Loucy (cell line): ENCODE measurements at regions not wholly inside any gene's neighbourhood (a gene's known extent, or its start where the extent isn't known, plus 50 kb on each side); places are given as distances from the start of the nearest gene placed in this dataset.

Experiments used
- H2AFZ ChIP-seq: fragments of 200-600 bp; sonication (generic); 2 replicates; pipeline ENCODE4 v1.6.0; 2016; ENCODE audit warnings: antibody characterized with exemption, mild to moderate bottlenecking, low read length, moderate library complexity
- H3F3A ChIP-seq: fragments of 200-600 bp; 2 replicates; pipeline ENCODE4 v1.6.0; 2016; ENCODE audit warnings: antibody characterized with exemption, low read depth, mild to moderate bottlenecking
- H3K27me3 ChIP-seq: fragments of 200-600 bp; sonication (generic); 2 replicates; pipeline ENCODE4 v1.6.1; 2014; ENCODE audit warnings: low read length, mild to moderate bottlenecking; ENCODE audit not compliant: insufficient read depth, poor library complexity, severe bottlenecking
- H3K36me3 ChIP-seq: fragments of 200-600 bp; sonication (generic); 2 replicates; pipeline ENCODE4 v1.6.1; 2016; ENCODE audit warnings: low read length; ENCODE audit not compliant: insufficient read depth
- H3K4me1 ChIP-seq: fragments of 200-600 bp; sonication (generic); 2 replicates; pipeline ENCODE4 v1.5.1; 2014; ENCODE audit warnings: low read length, mild to moderate bottlenecking; ENCODE audit not compliant: insufficient read depth, poor library complexity, severe bottlenecking
- H3K4me2 ChIP-seq: fragments of 200-600 bp; sonication (generic); 2 replicates; pipeline ENCODE4 v1.6.0; 2014; ENCODE audit warnings: antibody characterized with exemption, low read length, low read depth, mild to moderate bottlenecking; ENCODE audit not compliant: poor library complexity, severe bottlenecking
- H3K4me3 ChIP-seq: fragments of 200-600 bp; sonication (generic); 2 replicates; pipeline ENCODE4 v1.5.1; 2014; ENCODE audit warnings: low read length, mild to moderate bottlenecking, mixed read lengths; ENCODE audit not compliant: poor library complexity, severe bottlenecking
- H3K79me2 ChIP-seq: fragments of 200-600 bp; sonication (generic); 2 replicates; pipeline ENCODE4 v1.6.1; 2014; ENCODE audit warnings: low read length; ENCODE audit not compliant: insufficient read depth
- H3K9ac ChIP-seq: fragments of 200-600 bp; sonication (generic); 2 replicates; pipeline ENCODE4 v1.6.0; 2014; ENCODE audit warnings: mild to moderate bottlenecking, low read depth, low read length, moderate library complexity; ENCODE audit not compliant: poor library complexity, severe bottlenecking
- H3K9me2 ChIP-seq: fragments of 200-600 bp; sonication (generic); replicated peaks from 2 replicates; pipeline ENCODE4 v1.6.1; 2016; ENCODE audit warnings: low read depth, low read length, mixed read lengths
- H3K9me3 ChIP-seq: fragments of 200-600 bp; sonication (generic); 2 replicates; pipeline ENCODE4 v1.6.1; 2014; ENCODE audit warnings: mild to moderate bottlenecking, antibody characterized with exemption, low read length, low read depth; ENCODE audit not compliant: insufficient read depth
- H4K20me1 ChIP-seq: fragments of 200-600 bp; sonication (generic); 2 replicates; pipeline ENCODE4 v1.6.0; 2014; ENCODE audit warnings: antibody characterized with exemption, low read length, mild to moderate bottlenecking; ENCODE audit not compliant: insufficient read depth, poor library complexity, severe bottlenecking
- EZH2phosphoT487 ChIP-seq: fragments of 200-600 bp; IDR thresholded peaks from 2 replicates; pipeline ENCODE4 v1.6.1; 2018; ENCODE audit warnings: antibody characterized with exemption, mild to moderate bottlenecking, moderate library complexity, borderline replicate concordance
- TF ChIP-seq, protein P1 (sequence below): fragments of 200-600 bp; sonication (generic); conservative IDR thresholded peaks from 2 replicates; pipeline ENCODE4 v1.5.1; 2014; ENCODE audit warnings: mild to moderate bottlenecking, antibody characterized with exemption, low read length

DNA sequence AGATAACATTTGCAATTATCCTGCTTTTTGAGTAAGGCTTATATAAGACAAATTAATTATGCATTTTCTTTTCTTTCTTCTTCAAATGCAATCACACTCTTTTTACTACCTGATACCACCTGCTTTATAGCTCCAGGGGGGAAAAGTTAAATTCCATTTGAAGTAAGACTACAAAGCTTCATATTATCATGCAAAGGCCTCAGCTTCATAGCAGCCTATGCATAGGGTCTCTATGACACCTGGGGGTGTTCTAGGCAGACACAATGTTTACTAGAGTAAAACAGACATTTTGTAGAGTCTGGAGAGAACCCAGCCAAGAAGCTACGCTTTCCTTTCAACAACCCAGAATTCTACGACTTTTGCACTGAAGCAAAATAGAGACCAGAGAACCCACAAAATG is 148.0 kb downstream of the MCHR2 start:
- Histone ChIP-seq H3F3A (no peaks in the 10 kb centered on the region), H4K20me1 (no peaks in the 10 kb centered on the region), H3K27me3 (no peaks in the 10 kb centered on the region), H3K79me2 (no peaks in the 10 kb centered on the region), H3K4me3 (no peak overlapping the region), H3K9me2 (no peaks in the 10 kb centered on the region), H3K4me2 (no peak overlapping the region), H3K36me3 (no peaks in the 10 kb centered on the region), H3K9me3 (no peaks in the 10 kb centered on the region), H3K9ac (no peak overlapping the region), H2AFZ (no peak overlapping the region), H3K4me1 (no peaks in the 10 kb centered on the region)
- TF ChIP-seq, protein P1, sequence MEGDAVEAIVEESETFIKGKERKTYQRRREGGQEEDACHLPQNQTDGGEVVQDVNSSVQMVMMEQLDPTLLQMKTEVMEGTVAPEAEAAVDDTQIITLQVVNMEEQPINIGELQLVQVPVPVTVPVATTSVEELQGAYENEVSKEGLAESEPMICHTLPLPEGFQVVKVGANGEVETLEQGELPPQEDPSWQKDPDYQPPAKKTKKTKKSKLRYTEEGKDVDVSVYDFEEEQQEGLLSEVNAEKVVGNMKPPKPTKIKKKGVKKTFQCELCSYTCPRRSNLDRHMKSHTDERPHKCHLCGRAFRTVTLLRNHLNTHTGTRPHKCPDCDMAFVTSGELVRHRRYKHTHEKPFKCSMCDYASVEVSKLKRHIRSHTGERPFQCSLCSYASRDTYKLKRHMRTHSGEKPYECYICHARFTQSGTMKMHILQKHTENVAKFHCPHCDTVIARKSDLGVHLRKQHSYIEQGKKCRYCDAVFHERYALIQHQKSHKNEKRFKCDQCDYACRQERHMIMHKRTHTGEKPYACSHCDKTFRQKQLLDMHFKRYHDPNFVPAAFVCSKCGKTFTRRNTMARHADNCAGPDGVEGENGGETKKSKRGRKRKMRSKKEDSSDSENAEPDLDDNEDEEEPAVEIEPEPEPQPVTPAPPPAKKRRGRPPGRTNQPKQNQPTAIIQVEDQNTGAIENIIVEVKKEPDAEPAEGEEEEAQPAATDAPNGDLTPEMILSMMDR = no peak
- TF ChIP-seq EZH2phosphoT487 = no peak

DNA sequence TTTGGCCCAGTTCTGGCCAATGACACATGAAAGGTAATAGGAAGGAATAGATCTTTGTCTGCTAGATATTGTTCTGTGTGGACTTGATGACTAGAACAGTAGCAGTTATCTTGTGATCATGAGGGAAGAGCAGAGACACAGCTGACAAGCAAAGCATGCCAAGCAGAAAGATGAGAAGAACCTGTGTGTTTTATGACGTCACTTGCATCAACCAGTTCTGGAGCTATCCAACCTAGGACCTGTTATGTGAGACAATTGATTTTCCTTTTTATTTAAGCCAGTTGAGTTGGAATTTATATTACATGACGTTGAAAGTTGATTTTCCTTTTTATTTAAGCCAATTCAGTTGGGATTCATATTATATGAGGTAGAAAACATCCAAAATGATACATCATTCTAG is 143.2 kb downstream of the MCHR2 start:
- H3K27me3 ChIP-seq = no peaks in the 10 kb centered on the region
- no peak overlapping the region for H2AFZ ChIP-seq
- no peak overlapping the region for H3K4me3 ChIP-seq
- no peaks in the 10 kb centered on the region for H3K36me3 ChIP-seq
- no peak overlapping the region for H3K9ac ChIP-seq
- H4K20me1 ChIP-seq = no peaks in the 10 kb centered on the region
- H3K9me2 ChIP-seq = no peaks in the 10 kb centered on the region
- H3F3A ChIP-seq = no peaks in the 10 kb centered on the region
- H3K4me1 ChIP-seq = no peaks in the 10 kb centered on the region
- no peak for TF ChIP-seq EZH2phosphoT487
- TF ChIP-seq, protein P1 = no peak
- no peaks in the 10 kb centered on the region for H3K9me3 ChIP-seq
- no peak overlapping the region for H3K4me2 ChIP-seq
- no peaks in the 10 kb centered on the region for H3K79me2 ChIP-seq

DNA sequence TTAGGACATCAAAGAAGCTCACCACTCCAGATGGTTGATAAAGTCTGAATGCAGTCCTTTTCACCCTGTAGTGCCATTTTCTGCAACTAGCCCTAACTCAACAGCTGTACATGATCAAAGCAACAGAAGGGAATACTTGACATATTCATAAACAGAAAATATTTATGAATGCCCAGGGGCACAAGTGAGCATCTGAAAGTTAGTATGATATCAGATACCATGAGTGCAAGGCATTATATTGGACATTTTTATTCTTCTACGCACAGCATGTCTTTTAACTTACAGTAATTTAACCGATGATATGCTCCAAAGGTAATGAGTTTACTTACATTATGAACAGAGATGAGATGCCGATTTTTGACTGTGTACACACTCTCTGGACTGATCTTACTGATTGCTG is 142.0 kb downstream of the MCHR2 start:
- Histone ChIP-seq H3K9ac (no peak overlapping the region), H3K9me2 (no peaks in the 10 kb centered on the region), H3K4me3 (no peak overlapping the region), H2AFZ (no peak overlapping the region), H3F3A (no peaks in the 10 kb centered on the region), H4K20me1 (no peaks in the 10 kb centered on the region), H3K9me3 (no peaks in the 10 kb centered on the region), H3K4me2 (no peak overlapping the region), H3K27me3 (no peaks in the 10 kb centered on the region), H3K4me1 (no peaks in the 10 kb centered on the region), H3K79me2 (no peaks in the 10 kb centered on the region), H3K36me3 (no peaks in the 10 kb centered on the region)
- TF ChIP-seq, protein P1 = no peak
- TF ChIP-seq EZH2phosphoT487 = no peak
